ENCODE measurements at regions not wholly inside any gene's neighbourhood (a gene's known extent, or its start where the extent isn't known, plus 50 kb on each side); places are given as distances from the start of the nearest gene placed in this dataset.

- TF ChIP-seq CTCF (IDR thresholded peaks at IDR 0.05; ENCODE audit: insufficient read depth, low read depth, low read length) (no peak), EZH2 (IDR thresholded peaks at IDR 0.05; ENCODE audit: insufficient read depth, low read length) (no peak)
Measured at GRCh38 chr14:87230726-87231125, 762.3 kb downstream of the GALC start.
